HG03095 (cell line): ENCODE measurements at regions not wholly inside any gene's neighbourhood (a gene's known extent, or its start where the extent isn't known, plus 50 kb on each side); places are given as distances from the start of the nearest gene placed in this dataset.
"Not testable (repeated sequence)": the region's sequence is repeated elsewhere in the genome, so short reads cannot be mapped to it uniquely, and the experiment has no call there.

Experiments
- ATAC-seq: cut with Tn5 transposase; IDR thresholded peaks from one replicate; pipeline ENCODE4 v1.9.1; 2021; ENCODE audit warnings: moderate library complexity; ENCODE audit not compliant: unreplicated experiment

DNA sequence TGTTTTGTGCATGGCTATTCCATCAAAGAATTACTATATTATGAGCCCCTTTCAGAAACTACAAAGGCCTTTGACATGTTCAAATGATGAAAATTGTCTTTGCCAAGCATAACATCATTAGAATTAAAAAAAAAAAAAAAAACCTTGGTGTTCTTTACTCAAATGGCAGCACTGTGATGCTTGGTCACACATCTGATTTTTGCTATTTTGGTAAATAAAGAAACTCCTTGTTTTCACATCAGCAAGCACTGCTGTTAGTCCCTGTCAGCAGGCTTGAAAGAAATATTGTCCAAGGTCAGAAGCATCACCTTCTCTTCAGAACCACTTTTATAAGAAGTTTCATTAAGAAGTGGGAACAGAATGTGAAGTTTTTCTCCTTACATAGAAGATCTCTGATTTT, 537.3 kb downstream of the MFSD1 start:
- ATAC-seq, result no peak

DNA sequence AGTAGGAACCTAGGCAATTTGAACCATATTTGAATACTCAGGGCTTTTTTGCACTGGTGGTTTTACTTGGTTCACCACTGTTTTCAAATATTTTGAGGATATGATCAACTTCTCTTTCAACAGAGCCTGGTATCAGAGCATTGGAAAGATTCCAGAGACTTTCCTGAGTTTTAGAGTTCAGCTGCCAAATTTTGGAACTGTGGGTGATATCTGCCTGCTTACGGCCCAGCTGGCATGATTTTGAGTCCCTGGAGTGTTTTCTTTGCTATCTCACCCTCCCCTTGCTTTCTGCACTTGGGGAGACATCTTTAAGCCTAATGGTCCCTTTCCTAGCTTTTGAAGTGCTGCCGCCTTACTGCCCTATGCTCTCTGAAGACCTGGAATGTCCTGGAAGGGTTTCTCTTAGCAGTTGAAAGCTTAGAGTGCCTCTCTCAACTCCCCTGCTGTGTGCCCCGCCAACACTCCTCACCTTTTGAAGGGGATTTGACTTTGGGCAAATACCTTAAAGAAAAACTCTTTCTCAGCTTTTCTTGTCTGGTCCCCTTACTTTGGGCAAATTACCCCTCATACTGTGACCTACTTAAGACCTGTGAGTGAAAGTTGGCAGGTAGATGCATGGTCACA, 539.1 kb downstream of the MFSD1 start:
- ATAC-seq, result no peak

- ATAC-seq, result no peak
Measured at GRCh38 chr3:159346271-159346903, 544.5 kb downstream of the MFSD1 start.

DNA sequence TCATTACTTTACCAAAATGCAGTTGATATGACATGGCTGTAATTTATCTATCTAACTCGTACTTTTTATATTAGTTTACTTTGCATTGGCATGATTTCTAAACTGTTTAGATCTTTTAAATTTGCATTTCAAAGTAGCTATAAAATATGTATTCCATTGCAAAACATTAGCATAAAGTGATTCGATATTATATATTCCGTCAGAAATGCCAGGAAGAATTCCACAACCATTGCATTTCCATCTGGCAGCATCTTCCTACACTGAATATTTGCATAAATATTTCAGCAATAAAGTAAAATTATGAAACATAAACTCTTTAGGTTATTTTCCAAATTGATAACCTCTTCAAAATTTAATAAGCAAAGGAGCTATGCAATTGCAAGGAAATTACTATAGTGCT, 546.6 kb downstream of the MFSD1 start:
- no peak for ATAC-seq

GRCh38 chr3:159356606-159357005, 554.8 kb downstream of the MFSD1 start:
- no peak for ATAC-seq

DNA sequence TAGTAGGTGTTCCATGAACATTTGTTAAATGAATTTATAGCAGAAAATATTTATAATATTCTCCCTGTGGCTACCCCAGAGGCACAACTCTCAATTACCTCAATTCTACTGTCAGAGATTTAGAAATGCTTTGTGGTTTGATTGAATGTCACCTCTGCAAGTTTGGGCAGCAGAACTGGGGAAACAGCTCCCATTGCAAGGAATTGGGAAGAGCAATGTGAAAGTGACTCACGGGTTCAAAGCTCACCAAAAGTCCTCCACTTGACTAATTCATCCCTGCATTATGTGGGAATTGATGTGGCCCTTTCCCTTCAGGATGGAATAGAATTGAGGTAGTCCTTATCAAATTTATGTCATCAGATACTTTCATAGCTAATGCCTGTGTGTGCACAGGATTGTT, 562.7 kb downstream of the MFSD1 start:
- no peak for ATAC-seq

DNA sequence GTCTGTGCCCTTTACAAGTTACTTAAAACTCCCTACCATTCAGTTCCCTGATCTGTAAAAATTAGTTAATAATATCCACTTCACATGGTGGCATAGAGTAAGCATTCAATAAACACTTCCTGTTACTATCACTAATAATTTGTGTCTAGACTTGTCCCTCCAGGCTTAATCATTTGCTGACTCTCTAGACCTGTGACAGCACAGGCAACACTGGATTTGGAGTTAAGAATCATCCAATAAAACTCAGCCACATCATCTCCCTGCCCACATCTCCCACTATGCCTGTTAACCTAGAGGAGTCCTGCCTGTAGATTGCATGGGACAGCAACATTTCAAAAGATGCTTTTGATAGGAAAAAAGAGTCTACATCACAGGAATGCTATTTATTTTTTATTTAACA, 564.6 kb downstream of the MFSD1 start:
- ATAC-seq, result no peak

GRCh38 chr3:159371961-159372360, 570.1 kb downstream of the MFSD1 start:
- no peak for ATAC-seq

- ATAC-seq, result no peak
Measured at GRCh38 chr3:159378396-159379194, 576.7 kb downstream of the MFSD1 start.

DNA sequence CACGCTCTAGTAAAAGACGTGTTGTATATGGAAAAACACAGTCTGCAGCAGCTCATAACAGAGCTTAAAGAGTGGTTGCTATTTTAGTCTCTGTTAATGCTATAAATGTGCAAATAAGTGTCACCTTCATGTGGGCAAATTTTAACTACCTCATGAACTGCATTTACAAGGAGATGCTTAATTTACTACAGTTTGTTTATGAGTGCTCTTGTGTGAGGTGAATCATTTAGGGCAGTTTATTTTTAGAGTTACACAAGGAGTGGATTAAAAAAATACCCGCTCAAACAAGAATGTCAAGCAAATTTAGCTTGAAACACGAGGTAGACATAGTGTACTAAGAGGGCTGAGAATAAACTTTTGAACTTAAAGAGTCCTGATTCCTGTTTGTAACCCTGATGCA, 579.0 kb downstream of the MFSD1 start:
- ATAC-seq, result no peak

DNA sequence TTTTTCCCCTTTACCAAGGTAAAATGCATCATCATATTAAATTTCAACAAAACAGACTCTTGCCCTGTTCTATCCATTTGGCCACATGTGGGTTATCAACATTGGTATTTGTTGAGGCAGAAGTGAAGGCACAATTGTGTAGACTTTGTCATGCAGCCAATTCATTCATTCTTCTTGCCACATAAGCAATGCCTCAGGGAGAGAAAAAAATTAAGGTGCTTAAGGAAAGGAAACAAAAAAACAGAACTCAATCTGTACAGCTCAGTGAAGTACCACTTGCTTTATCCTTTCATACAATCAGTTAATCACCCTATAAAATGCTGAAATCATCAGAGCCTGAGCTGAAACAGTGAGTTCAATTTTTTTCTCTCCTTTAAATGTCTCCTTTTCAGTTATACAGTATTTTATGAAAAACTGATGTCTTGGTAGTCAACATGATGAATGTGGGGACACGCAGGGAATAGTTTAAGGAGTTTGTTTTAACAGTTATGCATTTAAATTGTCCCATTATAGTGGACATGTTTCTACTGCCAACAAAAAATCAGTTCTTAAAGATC, 588.9 kb downstream of the MFSD1 start:
- ATAC-seq, result no peak

GRCh38 chr3:159397683-159398082, 591.0 kb upstream of the IL12A start:
- ATAC-seq, result not testable (repeated sequence)

DNA sequence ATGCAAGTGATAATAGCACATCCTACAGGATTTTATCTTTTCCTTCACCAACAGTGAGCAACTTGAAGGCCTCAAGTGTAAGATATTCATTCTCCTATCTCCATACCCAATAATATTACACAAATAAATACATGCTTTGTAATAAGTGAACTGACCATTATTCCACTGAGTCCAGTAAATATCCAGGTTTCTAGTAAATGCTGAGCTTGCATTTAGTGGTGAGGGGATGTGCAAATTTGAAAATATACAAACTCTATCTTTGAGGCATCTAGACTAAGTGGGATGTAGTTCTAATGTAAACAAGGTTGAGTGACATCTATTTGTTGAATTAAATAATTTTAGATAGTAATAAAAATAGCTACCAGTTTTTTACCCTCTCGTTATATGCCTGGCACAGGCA, 587.6 kb upstream of the IL12A start:
- ATAC-seq, result no peak

- ATAC-seq, result not testable (repeated sequence)
Measured at GRCh38 chr3:159409711-159410110, 578.9 kb upstream of the IL12A start.

DNA sequence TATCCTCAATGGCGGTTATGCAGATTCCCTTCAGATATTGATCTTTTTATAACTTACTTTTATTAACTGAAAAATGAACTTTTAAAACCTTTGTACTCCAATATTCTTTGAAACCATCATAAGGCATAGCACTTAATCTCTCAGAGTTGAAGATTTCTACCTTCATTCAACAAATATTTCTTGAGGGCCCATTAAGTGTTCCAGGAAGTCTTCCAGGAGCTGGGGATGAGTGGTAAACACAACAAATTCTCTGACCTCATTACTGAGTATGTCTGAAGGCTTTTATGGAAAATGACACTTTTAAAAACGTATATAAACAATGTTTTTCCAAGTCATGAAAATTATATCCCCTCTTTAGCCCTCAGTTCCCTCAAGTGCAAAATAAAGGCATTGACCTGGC, 575.3 kb upstream of the IL12A start:
- ATAC-seq, result no peak

DNA sequence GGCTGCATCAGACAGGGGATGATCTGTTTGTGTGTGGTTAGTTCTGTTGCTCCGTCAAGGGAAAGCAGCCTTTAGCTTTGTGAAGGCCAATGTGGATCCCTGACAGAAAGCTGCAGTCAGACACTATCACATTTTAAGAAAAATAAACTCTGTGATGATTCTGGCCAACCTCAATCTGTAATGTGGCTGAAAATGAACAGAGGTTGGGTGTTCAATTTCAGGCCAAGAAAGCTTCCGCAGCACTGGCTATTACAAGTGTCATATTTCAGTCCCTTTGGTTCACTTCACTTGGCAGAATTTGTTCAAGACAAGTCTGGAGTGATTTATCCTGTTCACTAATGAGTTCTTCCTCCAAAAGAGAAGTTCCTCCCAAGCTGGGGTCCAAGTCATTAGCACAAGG, 571.8 kb upstream of the IL12A start:
- ATAC-seq, result no peak

- no peak for ATAC-seq
Measured at GRCh38 chr3:159417761-159418160, 570.9 kb upstream of the IL12A start.

- no peak for ATAC-seq
Measured at GRCh38 chr3:159418571-159419526, 569.8 kb upstream of the IL12A start.

DNA sequence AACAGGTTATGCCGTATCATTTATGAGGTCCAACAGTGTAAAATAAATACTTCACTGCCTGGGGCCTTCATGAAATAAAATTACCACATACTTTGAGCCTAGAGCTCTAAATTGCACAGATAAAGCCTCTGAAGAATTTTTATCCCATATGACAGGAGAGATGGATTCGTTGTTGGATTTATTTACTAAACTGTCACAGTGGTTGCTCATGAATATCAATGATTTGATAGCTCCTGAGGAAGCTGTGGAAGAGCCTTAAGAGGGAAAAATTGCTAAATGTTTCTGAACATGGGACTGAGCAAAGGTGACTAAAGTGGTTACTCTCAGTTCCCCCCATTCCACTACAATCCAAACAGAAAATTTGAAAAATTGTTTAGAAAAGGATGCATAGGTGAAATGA, 558.9 kb upstream of the IL12A start:
- no peak for ATAC-seq

- no peak for ATAC-seq
Measured at GRCh38 chr3:159432682-159433340, 555.8 kb upstream of the IL12A start.
